GM19397 (cell line): ENCODE measurements at regions not wholly inside any gene's neighbourhood (a gene's known extent, or its start where the extent isn't known, plus 50 kb on each side); places are given as distances from the start of the nearest gene placed in this dataset.
"Not testable (repeated sequence)": the region's sequence is repeated elsewhere in the genome, so short reads cannot be mapped to it uniquely, and the experiment has no call there.

Experiments used
- ATAC-seq: cut with Tn5 transposase; IDR thresholded peaks from one replicate; pipeline ENCODE4 v1.9.1; 2021; ENCODE audit warnings: mild to moderate bottlenecking, moderate library complexity; ENCODE audit not compliant: unreplicated experiment

DNA sequence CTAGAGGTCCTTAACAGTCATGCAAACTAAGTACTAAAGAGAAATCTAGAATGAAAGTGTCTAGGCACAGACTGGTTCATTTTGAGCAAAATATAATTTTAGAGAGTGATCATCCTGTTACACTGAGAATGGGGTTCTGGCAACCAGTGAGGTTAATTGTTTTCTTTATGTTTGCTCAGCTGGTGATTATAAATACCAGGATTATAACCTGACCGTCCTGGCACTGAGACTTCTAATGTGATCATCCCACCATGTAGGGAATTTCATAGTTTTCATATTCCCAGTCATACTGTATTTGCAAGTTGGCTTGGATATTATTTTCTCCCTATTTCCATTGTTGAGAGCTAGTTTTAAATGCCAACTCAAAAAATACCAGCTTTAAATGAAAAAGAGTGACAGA, 852.5 kb upstream of the LRATD1 start:
- ATAC-seq: no peak

- ATAC-seq: no peak
These were observed 841.4 kb upstream of the LRATD1 start for GRCh38 chr2:13791019-13791547.

DNA sequence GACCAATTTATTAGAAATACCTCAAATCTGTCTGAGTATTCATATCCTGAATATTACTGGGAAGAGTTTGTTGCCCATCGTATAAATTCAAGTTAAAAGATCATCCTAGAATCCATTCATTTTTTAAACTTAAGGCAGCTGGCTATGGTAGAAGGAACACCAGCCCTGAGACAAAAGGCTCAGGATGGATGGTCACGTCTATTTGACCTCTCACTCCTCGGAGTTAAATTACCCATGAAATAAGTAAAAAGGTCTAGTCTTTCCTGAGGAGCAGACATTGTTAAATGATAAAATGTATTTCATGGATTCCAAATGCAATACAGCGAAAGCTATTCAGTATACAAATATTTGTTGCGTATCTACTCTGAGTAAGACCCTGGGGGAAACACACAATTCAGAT, 826.0 kb upstream of the LRATD1 start:
- no peak for ATAC-seq

DNA sequence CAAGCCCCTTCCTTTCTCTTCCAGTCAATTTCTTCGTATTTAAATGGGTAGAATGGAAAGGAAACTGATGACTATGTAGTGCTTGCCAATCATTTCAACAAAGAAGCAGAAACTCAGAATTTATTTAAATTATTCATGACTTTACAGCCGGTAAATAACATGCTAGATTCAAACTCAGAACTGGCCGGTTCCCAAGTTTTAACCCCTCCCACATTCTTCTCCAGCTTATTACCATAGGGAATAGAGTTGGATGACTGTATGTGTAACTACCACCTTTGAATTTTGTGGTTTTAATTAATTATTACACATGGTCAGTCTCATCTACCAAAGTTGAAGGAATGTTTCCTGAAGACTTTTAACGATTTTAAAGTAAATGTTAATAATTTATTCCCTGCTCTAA, 819.3 kb upstream of the LRATD1 start:
- no peak for ATAC-seq

GRCh38 chr2:13818002-13818401, 814.5 kb upstream of the LRATD1 start:
- no peak for ATAC-seq

DNA sequence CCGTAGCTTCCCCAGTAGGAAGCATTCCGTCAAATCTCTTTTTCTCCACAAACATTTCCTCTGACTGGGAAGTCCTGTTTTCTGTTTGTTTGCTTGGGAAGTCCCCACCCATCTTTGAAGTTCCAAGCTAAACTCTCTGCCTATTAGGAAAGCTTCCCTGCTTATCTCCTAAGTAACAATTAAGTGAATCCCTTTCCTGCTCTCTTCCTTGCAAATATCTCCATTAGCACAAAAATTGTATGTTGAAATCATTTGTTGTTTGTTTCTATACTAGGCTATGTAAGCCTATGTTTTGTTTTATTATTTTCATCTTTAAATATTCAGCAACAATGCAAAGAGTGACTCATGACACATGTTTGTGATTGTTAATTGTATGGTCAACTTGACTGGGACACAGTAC, 812.6 kb upstream of the LRATD1 start:
- ATAC-seq: no peak

DNA sequence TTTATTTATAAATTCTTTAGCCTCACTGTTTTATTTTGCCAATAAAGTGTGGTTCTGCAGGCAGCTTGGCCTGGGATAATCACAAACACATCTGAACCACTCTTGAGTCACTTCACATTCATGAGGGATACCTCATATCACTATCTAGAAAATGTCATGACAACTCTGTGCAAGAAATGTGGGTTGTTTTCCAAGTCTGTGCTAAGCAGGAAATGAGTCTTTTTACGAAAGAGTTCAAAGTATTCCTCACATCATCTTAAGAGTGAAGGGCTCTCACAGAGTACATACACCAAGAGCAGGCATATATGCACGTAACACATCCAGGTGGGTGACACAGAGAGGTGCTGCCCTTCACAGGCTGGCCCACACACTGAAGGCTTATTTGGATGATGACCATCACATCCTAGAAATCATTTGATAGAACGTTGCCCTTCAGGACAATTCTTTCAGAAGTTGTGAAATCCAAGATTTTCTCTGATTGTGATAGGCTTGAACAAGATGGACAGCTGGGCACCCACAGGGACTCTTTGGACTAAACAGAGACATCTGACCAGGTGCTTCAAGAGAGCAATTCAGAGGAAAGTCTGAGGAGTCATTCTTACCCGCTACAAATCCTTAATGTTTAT, 811.1 kb upstream of the LRATD1 start:
- no peak for ATAC-seq

- no peak for ATAC-seq
These were observed 810.2 kb upstream of the LRATD1 start for GRCh38 chr2:13822365-13822764.

DNA sequence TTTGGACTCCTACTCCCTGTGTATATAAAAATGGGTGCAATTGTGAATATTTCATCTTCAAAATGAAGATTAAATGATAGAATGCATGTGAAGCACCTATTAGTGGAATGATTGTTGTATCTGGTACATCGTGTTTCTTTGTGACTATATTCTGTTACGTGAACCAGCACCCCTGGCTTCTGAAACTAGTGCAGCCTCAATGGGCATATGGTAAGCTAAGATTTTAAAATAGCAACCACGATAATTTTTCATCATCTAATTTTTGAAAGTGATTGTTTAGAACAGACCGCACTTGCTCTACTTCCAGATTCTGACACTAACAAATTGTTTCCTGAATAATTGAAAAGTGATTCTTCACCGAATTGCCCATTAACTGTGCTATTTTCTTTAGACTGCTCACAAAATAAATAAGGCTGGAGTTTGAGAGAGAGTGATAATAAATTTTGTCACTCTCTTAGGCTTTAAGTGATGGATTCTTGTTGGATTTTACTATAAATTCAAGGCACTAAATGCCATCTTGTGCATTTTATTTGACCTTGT, 806.1 kb upstream of the LRATD1 start:
- no peak for ATAC-seq

GRCh38 chr2:13858626-13859025, 773.9 kb upstream of the LRATD1 start:
- ATAC-seq: no peak

- ATAC-seq: not testable (repeated sequence)
These were observed 764.2 kb upstream of the LRATD1 start for GRCh38 chr2:13868275-13868674.

GRCh38 chr2:13876491-13877037, 756.0 kb upstream of the LRATD1 start:
- ATAC-seq: no peak

DNA sequence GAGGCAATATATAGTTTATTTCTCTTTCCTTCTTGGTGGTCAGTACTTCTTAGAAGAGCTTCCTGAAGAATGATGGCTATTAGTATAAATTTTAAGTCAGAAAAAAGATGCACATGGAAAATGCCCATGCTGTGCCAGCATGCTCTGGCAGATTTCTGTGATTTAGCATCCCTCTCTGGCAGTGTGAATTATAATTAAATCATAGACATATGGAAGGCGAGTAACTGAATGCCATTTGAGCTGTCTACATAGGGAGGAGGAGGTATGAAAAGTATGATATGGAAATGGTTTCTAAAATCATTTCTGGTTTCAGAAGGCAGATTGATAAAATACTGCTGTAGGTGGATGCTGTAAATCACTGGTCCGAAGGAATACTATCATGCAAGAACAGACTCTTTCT, 754.9 kb upstream of the LRATD1 start:
- no peak for ATAC-seq

- ATAC-seq: no peak
These were observed 748.1 kb upstream of the LRATD1 start for GRCh38 chr2:13884291-13884976.

DNA sequence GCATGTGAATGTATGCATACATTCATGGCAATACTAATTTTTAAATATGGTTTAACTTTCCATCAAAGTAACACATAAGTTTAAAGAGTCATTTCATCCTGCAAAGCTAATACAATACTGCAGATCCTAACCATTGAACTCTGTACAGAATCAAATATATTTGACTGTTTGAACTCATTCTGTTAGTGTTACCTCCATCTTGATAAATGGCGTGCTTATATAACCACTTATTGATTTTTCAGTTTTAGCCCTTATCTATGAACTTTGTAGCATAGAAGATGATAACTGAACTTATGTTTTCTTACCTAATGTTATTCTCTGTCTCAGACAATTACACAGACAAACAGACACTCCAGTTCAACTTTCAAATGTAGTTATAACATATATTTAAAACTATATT, 731.0 kb upstream of the LRATD1 start:
- ATAC-seq: no peak

GRCh38 chr2:13905831-13906230, 726.7 kb upstream of the LRATD1 start:
- no peak for ATAC-seq

- no peak for ATAC-seq
These were observed 716.5 kb upstream of the LRATD1 start for GRCh38 chr2:13916066-13916465.

DNA sequence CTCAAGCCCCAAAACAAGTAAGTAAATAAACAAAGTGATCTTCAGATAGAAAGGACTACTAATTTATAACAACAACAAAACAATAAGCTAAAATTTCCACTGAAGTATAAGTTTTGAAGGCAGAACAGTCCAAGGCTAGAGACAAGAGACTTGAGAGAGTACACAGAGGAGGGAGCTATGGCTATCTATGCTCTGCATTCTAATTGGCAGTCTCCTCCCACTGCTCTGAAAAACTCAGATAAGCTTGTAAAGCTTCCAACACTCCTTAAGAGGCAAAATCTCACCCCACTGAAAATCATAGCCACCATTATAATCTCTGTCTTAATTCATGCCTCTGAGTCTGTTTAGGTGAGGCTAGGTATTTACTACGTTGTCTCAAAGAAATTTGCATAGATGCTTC, 714.6 kb upstream of the LRATD1 start:
- ATAC-seq: no peak

DNA sequence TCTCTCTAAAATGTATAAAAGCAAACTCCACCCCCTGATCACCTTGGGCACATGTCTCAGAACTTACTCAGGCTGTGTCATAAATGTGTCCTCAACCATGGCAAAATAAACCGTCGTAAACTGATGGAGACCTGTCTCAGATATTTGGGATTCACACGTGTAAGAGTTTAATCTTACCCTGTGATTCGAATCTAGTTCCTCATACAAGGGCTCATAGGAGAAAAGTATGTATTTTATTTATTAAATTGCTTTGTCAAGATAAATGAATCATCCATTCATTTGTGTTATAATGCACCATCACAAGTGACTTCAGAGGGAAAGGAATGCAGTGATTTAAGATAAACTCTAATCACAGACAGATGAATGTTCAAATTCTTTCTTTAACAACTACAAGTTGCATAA, 712.5 kb upstream of the LRATD1 start:
- no peak for ATAC-seq

DNA sequence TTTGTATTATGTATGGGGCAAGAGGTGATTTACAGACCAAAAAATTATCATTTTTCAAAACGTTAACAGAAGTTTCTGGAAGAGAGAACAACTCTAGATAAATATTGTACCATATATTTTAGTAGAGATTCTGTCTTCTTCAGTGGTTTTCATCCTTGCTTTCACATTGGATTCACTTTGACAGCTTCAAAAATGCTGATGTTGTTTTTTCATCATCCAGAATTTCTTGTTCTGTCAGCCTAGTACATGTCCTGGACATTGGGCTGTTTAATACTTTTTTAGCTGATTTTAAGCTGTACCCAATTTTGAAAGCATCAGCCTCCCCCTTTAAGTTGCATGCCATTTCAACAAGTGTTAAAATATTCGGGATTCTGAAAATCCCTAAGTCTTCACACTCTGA, 711.3 kb upstream of the LRATD1 start:
- no peak for ATAC-seq

- no peak for ATAC-seq
These were observed 708.7 kb upstream of the LRATD1 start for GRCh38 chr2:13923823-13924222.

DNA sequence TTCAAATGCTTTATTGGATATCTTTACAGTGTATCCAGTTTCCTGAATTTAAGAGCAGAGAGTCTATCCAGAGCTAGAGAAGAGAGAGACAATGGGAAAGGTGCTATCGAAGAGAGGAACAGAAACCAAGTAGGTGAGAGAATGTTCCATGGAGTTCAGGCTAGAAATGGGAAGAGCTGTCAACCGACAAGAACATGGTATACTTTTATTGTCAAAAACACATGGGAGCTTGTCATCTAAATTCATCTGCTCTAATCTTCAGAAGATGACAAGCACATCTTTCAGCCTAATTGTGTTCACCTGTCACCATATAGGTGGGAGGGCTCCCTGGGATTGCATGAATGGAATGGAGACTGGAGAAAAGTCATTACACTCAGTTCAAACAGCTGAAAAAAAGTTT, 690.4 kb upstream of the LRATD1 start:
- no peak for ATAC-seq
